ENCODE measurements at regions not wholly inside any gene's neighbourhood (a gene's known extent, or its start where the extent isn't known, plus 50 kb on each side); places are given as distances from the start of the nearest gene placed in this dataset.

GRCh38 chr21:27393726-27394125 is 426.8 kb upstream of the ADAMTS5 start:
- Mint-ChIP-seq H3K27me3 (no peaks in the 10 kb centered on the region), H3K4me3 (no peak overlapping the region), H3K9me3 (ENCODE audit: insufficient read depth) (no peaks in the 10 kb centered on the region), H3K27ac (no peak overlapping the region), H3K4me1 (no peaks in the 10 kb centered on the region)
- Histone ChIP-seq H3K4me1 (ENCODE audit: control insufficient read depth in 2 of 2, insufficient read depth in 2 of 2, low read length in 2 of 2) (no peaks in the 10 kb centered on the region), H3K27ac (ENCODE audit: low read length in 2 of 2) (no peak overlapping the region), H3K27me3 (replicated peaks in 1 of 4; ENCODE audit: control extremely low read depth in 1 of 4, control insufficient read depth in 3 of 4, insufficient read depth in 4 of 4, low read length in 3 of 4) (no peaks in the 10 kb centered on the region), H4K20me1 (ENCODE audit: control insufficient read depth, insufficient read depth, low read length, poor library complexity, severe bottlenecking) (no peaks in the 10 kb centered on the region), H3K36me3 (replicated peaks in 1 of 2; ENCODE audit: control extremely low read depth in 1 of 2, control insufficient read depth in 1 of 2, extremely low read depth in 1 of 2, insufficient read depth in 2 of 2, low read length in 1 of 2) (no peaks in the 10 kb centered on the region), H2AFZ (ENCODE audit: insufficient read depth, low read depth, low read length, poor library complexity, severe bottlenecking) (no peak overlapping the region), H3K9me3 (ENCODE audit: control extremely low read depth in 1 of 3, control insufficient read depth in 2 of 3, insufficient read depth in 1 of 3, low read length in 2 of 3) (no peaks in the 10 kb centered on the region), H3K79me2 (ENCODE audit: control insufficient read depth, insufficient read depth, low read length) (no peaks in the 10 kb centered on the region), H3K4me2 (replicated peaks; ENCODE audit: low read depth, low read length, poor library complexity, severe bottlenecking) (no peak overlapping the region), H3K9ac (ENCODE audit: low read length) (no peak overlapping the region), H3K4me3 (ENCODE audit: control extremely low read depth in 1 of 5, extremely low read depth in 1 of 5, insufficient read depth in 1 of 5, low read depth in 2 of 5, low read length in 4 of 5) (no peak overlapping the region)
- ChIA-PET POLR2A (no interaction called here), CTCF (no interaction called here)
- ATAC-seq (ENCODE audit: low read depth): no peak
- no peak for DNase-seq
- no peak for TF ChIP-seq EZH2 (IDR thresholded peaks at IDR 0.05; ENCODE audit: borderline replicate concordance, insufficient read depth, low read depth, low read length, poor library complexity, severe bottlenecking)
- TF ChIP-seq CTCF (IDR thresholded peaks at IDR 0.05): no peak
- WGBS (ENCODE audit: insufficient coverage): 80% methylated on average over 1 of the region's 3 CpGs
- intact Hi-C loops (cut with micrococcal nuclease): no loop called here

GRCh38 chr21:27391990-27392389 is 425.1 kb upstream of the ADAMTS5 start:
- Histone ChIP-seq H3K9ac (ENCODE audit: low read length) (no peak overlapping the region), H2AFZ (ENCODE audit: insufficient read depth, low read depth, low read length, poor library complexity, severe bottlenecking) (no peak overlapping the region), H3K79me2 (ENCODE audit: control insufficient read depth, insufficient read depth, low read length) (no peaks in the 10 kb centered on the region), H3K27me3 (replicated peaks in 1 of 4; ENCODE audit: control extremely low read depth in 1 of 4, control insufficient read depth in 3 of 4, insufficient read depth in 4 of 4, low read length in 3 of 4) (no peaks in the 10 kb centered on the region), H3K27ac (ENCODE audit: low read length in 2 of 2) (no peak overlapping the region), H3K9me3 (ENCODE audit: control extremely low read depth in 1 of 3, control insufficient read depth in 2 of 3, insufficient read depth in 1 of 3, low read length in 2 of 3) (no peaks in the 10 kb centered on the region), H3K4me3 (ENCODE audit: control extremely low read depth in 1 of 5, extremely low read depth in 1 of 5, insufficient read depth in 1 of 5, low read depth in 2 of 5, low read length in 4 of 5) (no peak overlapping the region), H3K36me3 (replicated peaks in 1 of 2; ENCODE audit: control extremely low read depth in 1 of 2, control insufficient read depth in 1 of 2, extremely low read depth in 1 of 2, insufficient read depth in 2 of 2, low read length in 1 of 2) (no peaks in the 10 kb centered on the region), H3K4me1 (ENCODE audit: control insufficient read depth in 2 of 2, insufficient read depth in 2 of 2, low read length in 2 of 2) (no peaks in the 10 kb centered on the region), H3K4me2 (replicated peaks; ENCODE audit: low read depth, low read length, poor library complexity, severe bottlenecking) (no peak overlapping the region), H4K20me1 (ENCODE audit: control insufficient read depth, insufficient read depth, low read length, poor library complexity, severe bottlenecking) (no peaks in the 10 kb centered on the region)
- ChIA-PET CTCF (no interaction called here), POLR2A (no interaction called here)
- Mint-ChIP-seq H3K4me1 (no peaks in the 10 kb centered on the region), H3K4me3 (no peak overlapping the region), H3K27ac (no peak overlapping the region), H3K9me3 (ENCODE audit: insufficient read depth) (no peaks in the 10 kb centered on the region), H3K27me3 (no peaks in the 10 kb centered on the region)
- intact Hi-C loops (cut with micrococcal nuclease): no loop called here
- ATAC-seq (ENCODE audit: low read depth) (no peak), DNase-seq (no peak)
- TF ChIP-seq EZH2 (IDR thresholded peaks at IDR 0.05; ENCODE audit: borderline replicate concordance, insufficient read depth, low read depth, low read length, poor library complexity, severe bottlenecking) (no peak), CTCF (IDR thresholded peaks at IDR 0.05) (no peak)
- WGBS (ENCODE audit: insufficient coverage): 63% methylated on average over 1 of the region's 2 CpGs
